HG02610 (cell line): ENCODE measurements at regions not wholly inside any gene's neighbourhood (a gene's known extent, or its start where the extent isn't known, plus 50 kb on each side); places are given as distances from the start of the nearest gene placed in this dataset.
"Not testable (repeated sequence)": the region's sequence is repeated elsewhere in the genome, so short reads cannot be mapped to it uniquely, and the experiment has no call there.

Experiments
- ATAC-seq: cut with Tn5 transposase; IDR thresholded peaks from one replicate; pipeline ENCODE4 v1.9.1; 2021; ENCODE audit warnings: mild to moderate bottlenecking, moderate library complexity; ENCODE audit not compliant: unreplicated experiment

- ATAC-seq = no peak
Observed at GRCh38 chr20:11682285-11682684, 235.4 kb upstream of the BTBD3 start.

GRCh38 chr20:11686195-11686594, 231.5 kb upstream of the BTBD3 start:
- ATAC-seq = no peak

GRCh38 chr20:11686820-11687543, 230.7 kb upstream of the BTBD3 start:
- no peak for ATAC-seq

- no peak for ATAC-seq
Observed at GRCh38 chr20:11687546-11688292, 230.0 kb upstream of the BTBD3 start.

GRCh38 chr20:11689262-11689661, 228.4 kb upstream of the BTBD3 start:
- no peak for ATAC-seq

GRCh38 chr20:11691766-11692165, 225.9 kb upstream of the BTBD3 start:
- no peak for ATAC-seq

GRCh38 chr20:11692567-11692966, 225.1 kb upstream of the BTBD3 start:
- no peak for ATAC-seq

GRCh38 chr20:11694467-11694866, 223.2 kb upstream of the BTBD3 start:
- ATAC-seq = no peak

- no peak for ATAC-seq
Observed at GRCh38 chr20:11697055-11697454, 220.6 kb upstream of the BTBD3 start.

- no peak for ATAC-seq
Observed at GRCh38 chr20:11697646-11698045, 220.0 kb upstream of the BTBD3 start.

GRCh38 chr20:11698124-11698523, 219.6 kb upstream of the BTBD3 start:
- no peak for ATAC-seq

GRCh38 chr20:11700831-11701230, 216.9 kb upstream of the BTBD3 start:
- no peak for ATAC-seq

- ATAC-seq = no peak
Observed at GRCh38 chr20:11702721-11703518, 214.8 kb upstream of the BTBD3 start.

GRCh38 chr20:11705512-11705911, 212.2 kb upstream of the BTBD3 start:
- no peak for ATAC-seq

GRCh38 chr20:11708223-11708622, 209.5 kb upstream of the BTBD3 start:
- not testable (repeated sequence) for ATAC-seq

GRCh38 chr20:11711214-11711613, 206.5 kb upstream of the BTBD3 start:
- no peak for ATAC-seq

- no peak for ATAC-seq
Observed at GRCh38 chr20:11712639-11713160, 205.0 kb upstream of the BTBD3 start.

- ATAC-seq = no peak
Observed at GRCh38 chr20:11714886-11715285, 202.8 kb upstream of the BTBD3 start.

- no peak for ATAC-seq
Observed at GRCh38 chr20:11716239-11716944, 201.3 kb upstream of the BTBD3 start.

- no peak for ATAC-seq
Observed at GRCh38 chr20:11716945-11717248, 200.8 kb upstream of the BTBD3 start.

GRCh38 chr20:11717562-11717961, 200.1 kb upstream of the BTBD3 start:
- ATAC-seq = no peak
